Mesodermal cell (in vitro differentiated cells): ENCODE measurements at regions not wholly inside any gene's neighbourhood (a gene's known extent, or its start where the extent isn't known, plus 50 kb on each side); places are given as distances from the start of the nearest gene placed in this dataset.
A peak's percentile ranks its signal among the peaks of the same experiment; 100 is the strongest.

ENCODE experiments used
- H3K27ac ChIP-seq: 2 replicates; pipeline ENCODE4 v1.7.0; 2013; ENCODE audit warnings: mild to moderate bottlenecking, low read depth, low read length, moderate library complexity; ENCODE audit not compliant: severe bottlenecking
- H3K36me3 ChIP-seq: 2 replicates; pipeline ENCODE4 v1.7.1; 2013; ENCODE audit warnings: mild to moderate bottlenecking, low read length, moderate library complexity; ENCODE audit not compliant: control insufficient read depth, insufficient read depth
- H3K4me1 ChIP-seq: one replicate; pipeline ENCODE4 v1.7.1; 2013; ENCODE audit warnings: mild to moderate bottlenecking, low read length; ENCODE audit not compliant: insufficient read depth, control insufficient read depth, poor library complexity, severe bottlenecking
- H3K4me3 ChIP-seq: 2 replicates; pipeline ENCODE4 v1.7.0; 2013; ENCODE audit warnings: low read length, control low read depth, mild to moderate bottlenecking; ENCODE audit not compliant: insufficient read depth, poor library complexity, severe bottlenecking; ENCODE audit errors: extremely low read depth
- H3K9me3 ChIP-seq: 2 replicates; pipeline ENCODE4 v1.7.1; 2013; ENCODE audit warnings: mild to moderate bottlenecking, low read length, moderate library complexity; ENCODE audit not compliant: control insufficient read depth
- WGBS, 2 experiments: methylation state at CpG; one replicate each; pipeline ENCODE4 v1.1.5; 2013; ENCODE audit warnings: missing lambda C conversion rate in 2 of 2; ENCODE audit not compliant: insufficient coverage in 2 of 2; 5-methylcytosine and 5-hydroxymethylcytosine counted together

DNA sequence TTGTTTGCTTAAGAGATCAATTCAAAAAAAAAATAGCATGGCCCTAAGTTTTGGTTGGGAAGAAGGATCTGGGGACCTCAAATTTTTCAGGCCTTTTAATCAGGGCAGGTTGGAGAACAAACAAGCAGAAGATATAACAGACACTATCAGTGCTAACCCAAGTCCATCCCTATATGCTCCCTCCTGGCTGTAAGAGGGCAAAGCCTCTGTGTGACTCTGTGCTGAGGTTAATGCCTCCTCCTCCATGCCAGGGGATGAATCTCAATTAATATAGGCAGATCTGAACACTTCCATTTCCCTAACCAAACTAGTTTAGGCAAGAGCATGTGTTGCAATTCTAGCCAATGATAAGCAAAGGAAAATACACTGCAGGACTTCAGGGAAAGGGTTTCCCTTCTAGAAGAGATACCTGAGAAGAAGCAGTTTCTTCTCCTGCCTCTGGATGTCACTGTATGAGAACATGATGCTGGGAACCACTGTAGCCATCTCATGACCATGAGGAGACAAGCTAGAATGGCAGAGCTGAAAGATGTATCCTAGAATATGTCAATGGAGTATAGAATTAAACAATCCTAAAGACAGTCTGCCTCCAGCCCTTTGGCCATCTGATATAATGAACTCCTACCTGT, 76.0 kb downstream of the CHD9NB start:
- H3K27ac ChIP-seq = no peak overlapping the region
- no peaks in the 10 kb centered on the region for H3K9me3 ChIP-seq
- H3K4me3 ChIP-seq = no peak overlapping the region
- no peaks in the 10 kb centered on the region for H3K36me3 ChIP-seq
- H3K4me1 ChIP-seq = no peaks in the 10 kb centered on the region

DNA sequence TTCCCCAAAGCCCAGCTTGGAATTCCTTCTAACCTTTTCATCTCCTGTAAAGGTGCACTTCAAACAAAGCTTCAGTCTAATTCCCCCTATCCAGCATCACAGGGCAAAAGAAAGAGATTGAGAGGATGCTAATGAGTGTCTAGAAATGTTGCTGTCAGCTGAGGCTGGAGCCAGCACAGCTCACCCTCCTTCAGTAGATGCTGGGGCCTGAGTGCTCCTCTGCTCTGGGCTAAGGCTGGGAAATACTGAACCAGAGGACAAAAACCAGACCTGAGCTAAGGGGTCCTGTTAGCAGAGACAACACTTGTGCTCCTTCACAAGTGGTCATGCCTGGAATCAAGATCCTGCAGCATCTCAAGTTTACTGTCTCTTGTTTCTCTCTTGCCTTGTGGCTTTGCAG, 85.0 kb downstream of the CHD9NB start:
- no peak overlapping the region for H3K27ac ChIP-seq
- no peaks in the 10 kb centered on the region for H3K9me3 ChIP-seq
- H3K4me3 ChIP-seq = no peak overlapping the region
- no peaks in the 10 kb centered on the region for H3K36me3 ChIP-seq
- H3K4me1 ChIP-seq = peaks cover 8% of the 10 kb centered on the region

DNA sequence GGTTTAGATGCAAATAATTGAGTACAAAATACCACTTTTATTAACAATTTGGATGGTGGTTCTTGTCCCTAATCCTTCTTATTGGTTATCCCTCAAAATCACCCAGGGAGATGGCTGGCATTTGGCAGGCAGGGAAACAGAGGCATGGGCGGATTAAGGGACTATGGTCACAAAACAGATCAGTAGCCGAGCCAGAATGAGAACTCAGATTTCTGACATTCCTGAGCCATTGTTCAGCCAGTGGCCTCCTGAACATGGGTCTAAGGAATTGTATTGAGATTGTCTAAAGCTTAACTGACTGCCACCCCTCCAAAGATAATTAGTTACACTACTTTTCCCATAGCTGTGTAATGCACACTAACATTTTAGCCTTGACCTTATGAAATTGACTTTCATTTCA, 88.4 kb downstream of the CHD9NB start:
- H3K4me3 ChIP-seq = no peak overlapping the region
- H3K9me3 ChIP-seq = no peaks in the 10 kb centered on the region
- H3K27ac ChIP-seq = peak overlapping the region; percentile 33
- WGBS, 2 experiments = 75% methylated on average over 2 of the region's 2 CpGs; no CpG with 5 or more reads in 1 of the 2 experiments
- H3K36me3 ChIP-seq = no peaks in the 10 kb centered on the region
- peaks cover 8% of the 10 kb centered on the region for H3K4me1 ChIP-seq

DNA sequence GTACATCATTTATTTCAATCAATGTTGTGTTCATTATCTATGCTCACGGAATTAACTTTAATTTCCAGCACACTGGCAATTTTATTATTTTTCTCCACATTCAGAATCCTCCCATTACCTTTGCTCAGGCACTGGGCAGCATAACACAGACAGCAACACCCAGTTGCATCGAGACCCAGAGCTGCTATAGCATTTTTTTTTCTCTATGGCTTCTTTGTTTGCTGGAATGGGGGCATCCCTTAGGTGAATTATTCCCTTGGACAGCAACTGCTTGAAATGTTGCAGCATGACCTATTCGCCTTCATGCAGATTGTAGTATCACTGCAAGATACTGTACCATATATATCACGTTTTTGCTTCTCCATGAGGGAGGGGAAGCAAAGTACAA, 88.8 kb downstream of the CHD9NB start:
- Histone ChIP-seq H3K4me1 (peaks cover 8% of the 10 kb centered on the region), H3K27ac (peak overlapping the region; percentile 33), H3K4me3 (no peak overlapping the region), H3K36me3 (no peaks in the 10 kb centered on the region), H3K9me3 (no peaks in the 10 kb centered on the region)
- WGBS, 2 experiments = 83 to 100% methylated on average over 1 of the region's 4 CpGs

- 56 to 79% methylated on average over 1 to 3 of the region's 3 CpGs for WGBS, 2 experiments
- no peaks in the 10 kb centered on the region for H3K36me3 ChIP-seq
- no peak overlapping the region for H3K27ac ChIP-seq
- no peak overlapping the region for H3K4me3 ChIP-seq
- peaks cover 8% of the 10 kb centered on the region for H3K4me1 ChIP-seq
- no peaks in the 10 kb centered on the region for H3K9me3 ChIP-seq
These were observed 89.4 kb downstream of the CHD9NB start for GRCh38 chr16:52963212-52963854.

DNA sequence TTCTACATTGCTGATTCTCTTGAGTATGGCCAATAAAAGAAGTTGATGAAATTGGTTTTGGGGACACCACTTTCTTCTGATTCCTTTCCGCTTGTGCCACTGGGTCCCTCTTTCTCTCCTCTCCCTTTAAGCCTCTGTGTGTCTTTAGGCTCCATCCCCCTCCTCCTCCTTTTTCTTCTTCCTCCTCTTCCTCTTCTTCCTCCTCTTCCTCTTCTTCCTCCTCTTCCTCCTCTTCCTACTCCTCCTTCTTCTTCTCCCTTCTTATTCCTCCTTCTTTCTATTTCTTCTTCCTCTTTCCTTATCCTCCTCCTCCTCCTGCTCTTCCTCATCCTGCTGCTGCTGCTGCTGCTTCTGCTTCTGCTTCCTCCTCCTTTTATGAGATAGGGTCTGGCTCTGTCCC, 93.7 kb downstream of the CHD9NB start:
- H3K4me3 ChIP-seq = no peak overlapping the region
- no peaks in the 10 kb centered on the region for H3K36me3 ChIP-seq
- peaks cover 7% of the 10 kb centered on the region for H3K4me1 ChIP-seq
- H3K9me3 ChIP-seq = no peaks in the 10 kb centered on the region
- WGBS, 2 experiments = 92 to 100% methylated on average over 1 of the region's 1 CpG
- H3K27ac ChIP-seq = no peak overlapping the region

- no CpG with 5 or more reads among the region's 3 CpGs for WGBS, 2 experiments
- H3K4me3 ChIP-seq = no peak overlapping the region
- H3K9me3 ChIP-seq = no peaks in the 10 kb centered on the region
- H3K36me3 ChIP-seq = no peaks in the 10 kb centered on the region
- H3K27ac ChIP-seq = no peak overlapping the region
- no peaks in the 10 kb centered on the region for H3K4me1 ChIP-seq
These were observed 95.5 kb downstream of the CHD9NB start for GRCh38 chr16:52957199-52957598.

GRCh38 chr16:52956044-52956443, 96.7 kb downstream of the CHD9NB start:
- H3K27ac ChIP-seq = no peak overlapping the region
- H3K9me3 ChIP-seq = no peaks in the 10 kb centered on the region
- 90 to 93% methylated on average over 1 of the region's 1 CpG for WGBS, 2 experiments
- no peaks in the 10 kb centered on the region for H3K36me3 ChIP-seq
- no peak overlapping the region for H3K4me3 ChIP-seq
- no peaks in the 10 kb centered on the region for H3K4me1 ChIP-seq

- Histone ChIP-seq H3K9me3 (no peaks in the 10 kb centered on the region), H3K4me1 (no peaks in the 10 kb centered on the region), H3K4me3 (no peak overlapping the region), H3K27ac (no peak overlapping the region), H3K36me3 (no peaks in the 10 kb centered on the region)
- WGBS, 2 experiments = 93 to 100% methylated on average over 4 of the region's 4 CpGs
These were observed 99.5 kb downstream of the CHD9NB start for GRCh38 chr16:52953215-52953614.

DNA sequence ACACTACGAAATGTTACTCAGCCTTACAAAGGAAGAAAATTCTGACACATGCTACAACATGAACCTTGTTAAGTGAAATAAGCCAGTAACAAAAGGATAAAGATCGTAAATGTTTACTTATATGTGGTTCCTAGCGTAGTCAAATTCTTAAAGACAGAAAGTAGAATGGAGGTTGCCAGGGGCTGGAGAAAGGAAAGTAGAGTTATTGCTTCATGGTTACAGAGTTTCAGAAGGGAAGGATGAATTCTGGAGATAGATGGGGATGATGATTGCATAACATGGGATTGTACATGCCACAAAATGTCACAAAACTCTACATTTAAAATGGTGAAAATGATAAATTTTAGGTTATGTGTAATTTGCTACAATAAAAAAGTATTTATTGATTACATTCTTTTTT, 103.8 kb downstream of the CHD9NB start:
- Histone ChIP-seq H3K9me3 (no peaks in the 10 kb centered on the region), H3K4me1 (no peaks in the 10 kb centered on the region), H3K4me3 (no peak overlapping the region), H3K36me3 (no peaks in the 10 kb centered on the region), H3K27ac (no peak overlapping the region)
- 96 to 100% methylated on average over 1 to 2 of the region's 3 CpGs for WGBS, 2 experiments

DNA sequence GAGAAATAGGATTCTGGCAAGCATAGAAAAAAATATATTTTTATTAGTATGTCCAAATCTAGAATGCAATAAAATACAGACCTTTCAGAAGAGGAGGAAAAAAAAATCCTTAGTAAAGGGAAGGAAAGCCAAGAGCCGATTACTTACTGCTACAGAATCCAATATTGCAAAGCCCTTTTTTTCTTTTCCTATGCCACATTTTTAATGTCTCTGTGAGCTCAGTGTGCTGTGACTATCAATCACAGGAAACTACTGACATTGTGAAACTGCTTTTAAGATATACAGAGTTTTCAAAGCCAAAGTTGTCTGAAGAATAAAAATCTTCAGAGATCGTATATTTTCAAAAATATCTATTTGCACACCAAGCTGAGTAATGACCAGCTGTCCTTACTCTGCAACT, 120.4 kb downstream of the CHD9NB start:
- WGBS, 2 experiments = no CpG with 5 or more reads among the region's 2 CpGs
- Histone ChIP-seq H3K4me1 (no peaks in the 10 kb centered on the region), H3K4me3 (no peak overlapping the region), H3K27ac (no peak overlapping the region), H3K9me3 (no peaks in the 10 kb centered on the region), H3K36me3 (no peaks in the 10 kb centered on the region)
